CD4-positive, alpha-beta T cell treated with Interleukin-4 for 1 hour (primary cell): ENCODE measurements at regions not wholly inside any gene's neighbourhood (a gene's known extent, or its start where the extent isn't known, plus 50 kb on each side); places are given as distances from the start of the nearest gene placed in this dataset.

ENCODE experiments used
- DNase-seq, 2 donors: peaks; one replicate each; pipeline ENCODE4 v3.0.0-alpha.2; 2020 to 2022

- no peak for DNase-seq
Observed at GRCh38 chr12:97097734-97098133, 190.7 kb downstream of the NEDD1 start.

GRCh38 chr12:97109441-97109840, 202.4 kb downstream of the NEDD1 start:
- no peak for DNase-seq

- no peak for DNase-seq
Observed at GRCh38 chr12:97112136-97112535, 205.1 kb downstream of the NEDD1 start.

GRCh38 chr12:97118796-97119375, 211.8 kb downstream of the NEDD1 start:
- DNase-seq: no peak

- DNase-seq: no peak
Observed at GRCh38 chr12:97127061-97127460, 220.0 kb downstream of the NEDD1 start.

GRCh38 chr12:97131220-97131981, 224.3 kb downstream of the NEDD1 start:
- DNase-seq: no peak

GRCh38 chr12:97132270-97132669, 225.2 kb downstream of the NEDD1 start:
- no peak for DNase-seq

GRCh38 chr12:97134495-97134894, 227.4 kb downstream of the NEDD1 start:
- DNase-seq: no peak

GRCh38 chr12:97140355-97140754, 233.3 kb downstream of the NEDD1 start:
- no peak for DNase-seq

- no peak for DNase-seq
Observed at GRCh38 chr12:97142737-97143410, 235.8 kb downstream of the NEDD1 start.

- DNase-seq: peak; percentile 38 to 41
Observed at GRCh38 chr12:97148941-97149559, 242.0 kb downstream of the NEDD1 start.

GRCh38 chr12:97151481-97151880, 244.4 kb downstream of the NEDD1 start:
- no peak for DNase-seq

- no peak for DNase-seq
Observed at GRCh38 chr12:97159377-97159776, 252.3 kb downstream of the NEDD1 start.

GRCh38 chr12:97160277-97160676, 253.2 kb downstream of the NEDD1 start:
- DNase-seq: no peak

- no peak for DNase-seq
Observed at GRCh38 chr12:97162173-97162572, 255.1 kb downstream of the NEDD1 start.

- no peak for DNase-seq
Observed at GRCh38 chr12:97164936-97165335, 257.9 kb downstream of the NEDD1 start.

GRCh38 chr12:97167598-97167997, 260.5 kb downstream of the NEDD1 start:
- no peak for DNase-seq

GRCh38 chr12:97168804-97169203, 261.7 kb downstream of the NEDD1 start:
- no peak for DNase-seq

GRCh38 chr12:97169889-97170567, 263.0 kb downstream of the NEDD1 start:
- no peak for DNase-seq

GRCh38 chr12:97173688-97174410, 266.8 kb downstream of the NEDD1 start:
- no peak for DNase-seq

GRCh38 chr12:97177481-97177880, 270.4 kb downstream of the NEDD1 start:
- no peak for DNase-seq

GRCh38 chr12:97181571-97182265, 274.7 kb downstream of the NEDD1 start:
- DNase-seq: no peak
